SK-N-SH (cell line): ENCODE measurements at regions not wholly inside any gene's neighbourhood (a gene's known extent, or its start where the extent isn't known, plus 50 kb on each side); places are given as distances from the start of the nearest gene placed in this dataset.

Experiments
- CTCF ChIA-PET: fragments of 300-600, 350-600 bp; formaldehyde crosslinking; extraction: SDS; loops from one replicate; lab custom pipeline; 2021; lab: Yijun Ruan, JAX
- POLR2A ChIA-PET: fragments of 350-600 bp; sonication (Branson Sonifier 250); formaldehyde crosslinking; extraction: SDS; loops from one replicate; lab custom pipeline; 2020; ENCODE audit warnings: antibody characterized with exemption, inconsistent platforms; lab: Yijun Ruan, JAX
- DNase-seq: peaks from one replicate; pipeline ENCODE4 v3.0.0; 2012
- H2AFZ ChIP-seq: fragments of 200-600 bp; sonication (generic); 2 replicates; pipeline ENCODE4 v1.8.1; 2016; ENCODE audit warnings: antibody characterized with exemption, mild to moderate bottlenecking, low read depth
- H3F3A ChIP-seq: fragments of 200-600 bp; sonication (generic); replicated peaks from 2 replicates; pipeline ENCODE3; 2016; ENCODE audit warnings: antibody characterized with exemption, mild to moderate bottlenecking; ENCODE audit not compliant: insufficient read depth
- H3K27ac ChIP-seq, 2 experiments: fragments of 200-500 bp in 1 of 2; fragments of 200-600 bp in 1 of 2; sonication (Bioruptor generic) in 1 of 2; sonication (generic), shearing (Covaris generic) in 1 of 2; 2 replicates each; pipeline versions ENCODE4 v1.5.1 to v1.6.1; 2014 to 2016; ENCODE audit warnings: low read depth in 2 of 2, inconsistent platforms in 1 of 2, low read length in 1 of 2, mild to moderate bottlenecking in 1 of 2, mixed read lengths in 1 of 2
- H3K27me3 ChIP-seq: fragments of 200-600 bp; sonication (generic), shearing (Covaris generic); 2 replicates; pipeline ENCODE4 v1.6.1; 2016; ENCODE audit warnings: mixed run types; ENCODE audit not compliant: insufficient read depth
- H3K36me3 ChIP-seq, 2 experiments: fragments of 200-500 bp in 1 of 2; fragments of 200-600 bp in 1 of 2; sonication (Bioruptor generic) in 1 of 2; sonication (generic) in 1 of 2; replicated peaks in 1 of 2; 2 replicates each; pipeline versions ENCODE3 to v1.5.1; 2014 to 2016; ENCODE audit warnings: low read length in 1 of 2, mild to moderate bottlenecking in 1 of 2; ENCODE audit not compliant: insufficient read depth in 2 of 2, control insufficient read depth in 1 of 2
- H3K4me1 ChIP-seq, 2 experiments: fragments of 200-500 bp in 1 of 2; fragments of 200-600 bp in 1 of 2; sonication (Bioruptor generic) in 1 of 2; sonication (generic), shearing (Covaris generic) in 1 of 2; 2 replicates each; pipeline versions ENCODE4 v1.5.1 to v1.6.1; 2014 to 2016; ENCODE audit warnings: low read depth in 1 of 2, low read length in 1 of 2, mixed run types in 1 of 2; ENCODE audit not compliant: insufficient read depth in 2 of 2, control insufficient read depth in 1 of 2
- H3K4me2 ChIP-seq: fragments of 200-600 bp; sonication (generic), shearing (Covaris generic); 2 replicates; pipeline ENCODE4 v1.6.1; 2017; ENCODE audit warnings: mixed run types
- H3K4me3 ChIP-seq, 2 experiments: fragments of 200-500 bp in 1 of 2; fragments of 200-600 bp in 1 of 2; sonication (Bioruptor generic) in 1 of 2; sonication (generic), shearing (Covaris generic) in 1 of 2; 2 replicates each; pipeline versions ENCODE4 v1.5.1 to v1.8.1; 2014 to 2016; ENCODE audit warnings: low read depth in 2 of 2, inconsistent platforms in 1 of 2, low read length in 1 of 2, mild to moderate bottlenecking in 1 of 2, mixed read lengths in 1 of 2, moderate library complexity in 1 of 2
- H3K79me2 ChIP-seq: fragments of 200-600 bp; sonication (generic); 2 replicates; pipeline ENCODE4 v1.8.1; 2017; ENCODE audit warnings: mild to moderate bottlenecking; ENCODE audit not compliant: insufficient read depth
- H3K9ac ChIP-seq: fragments of 200-600 bp; sonication (generic); 2 replicates; pipeline ENCODE4 v1.6.1; 2017; ENCODE audit warnings: mixed run types
- H3K9me2 ChIP-seq: fragments of 200-600 bp; sonication (generic); 2 replicates; pipeline ENCODE4 v1.6.1; 2017; ENCODE audit warnings: mixed run types
- H3K9me3 ChIP-seq: fragments of 200-600 bp; sonication (generic); 2 replicates; pipeline ENCODE4 v1.6.1; 2017; ENCODE audit warnings: mixed run types, mild to moderate bottlenecking, moderate library complexity
- H4K20me1 ChIP-seq: fragments of 200-600 bp; sonication (generic); 2 replicates; pipeline ENCODE4 v1.6.1; 2017; ENCODE audit warnings: mild to moderate bottlenecking, mixed run types; ENCODE audit not compliant: insufficient read depth
- FOXM1 ChIP-seq: IDR thresholded peaks from 2 replicates; pipeline ENCODE4 v1.4.0; 2012; ENCODE audit warnings: low read depth, mild to moderate bottlenecking
- JUND ChIP-seq: IDR thresholded peaks from 2 replicates; pipeline ENCODE4 v1.4.0; 2012
- MXI1 ChIP-seq: IDR thresholded peaks from 2 replicates; pipeline ENCODE4 v1.6.1; 2012; ENCODE audit warnings: mild to moderate bottlenecking, low read depth, low read length, improper control_type of control experiment
- NFIC ChIP-seq: IDR thresholded peaks from 2 replicates; pipeline ENCODE4 v1.4.0; 2012; ENCODE audit warnings: borderline replicate concordance
- RAD21 ChIP-seq: IDR thresholded peaks from 2 replicates; pipeline ENCODE4 v1.6.1; 2012; ENCODE audit warnings: mild to moderate bottlenecking, low read length
- SMC3 ChIP-seq: IDR thresholded peaks from 2 replicates; pipeline ENCODE4 v1.6.1; 2012; ENCODE audit warnings: low read depth, low read length, improper control_type of control experiment
- TCF12 ChIP-seq: IDR thresholded peaks from 2 replicates; pipeline ENCODE4 v1.4.0; 2012
- WGBS: methylation state at CpG from one replicate; pipeline ENCODE4 v1.1.6; 2017; ENCODE audit warnings: low lambda C conversion rate; 5-methylcytosine and 5-hydroxymethylcytosine counted together
- TF ChIP-seq, protein P1 (sequence below): IDR thresholded peaks from 2 replicates; pipeline ENCODE4 v1.6.1; 2012; ENCODE audit warnings: mild to moderate bottlenecking, low read depth, low read length, moderate library complexity
- TF ChIP-seq, protein P2 (sequence below): fragments of 200-600 bp; sonication (generic); IDR thresholded peaks from 2 replicates; pipeline ENCODE4 v1.6.1; 2017; ENCODE audit warnings: antibody characterized with exemption, mild to moderate bottlenecking, moderate library complexity
- TF ChIP-seq, protein P3 (sequence below): IDR thresholded peaks from 2 replicates; pipeline ENCODE4 v1.4.0; 2012; ENCODE audit warnings: low read depth

DNA sequence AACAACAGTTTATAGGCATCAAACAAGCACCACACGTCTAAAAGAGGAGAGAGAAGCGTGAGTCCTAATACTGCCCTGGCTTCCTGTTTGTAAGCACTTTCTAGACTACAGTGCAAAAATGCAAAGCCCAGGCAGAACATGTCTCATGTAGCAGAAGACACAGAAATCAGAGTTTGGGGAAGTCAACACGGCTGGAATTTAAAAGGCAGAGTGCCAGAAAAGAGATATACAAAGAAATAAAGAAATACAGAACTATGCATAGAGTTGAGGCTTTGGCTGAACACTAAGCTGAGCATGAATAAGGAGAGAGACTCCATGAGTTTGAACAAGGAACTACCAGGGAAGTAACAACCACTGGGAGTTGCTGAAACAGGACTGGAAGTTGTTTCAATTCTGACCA lies 566.6 kb upstream of the NR5A2 start (continued):
- TF ChIP-seq, protein P1, sequence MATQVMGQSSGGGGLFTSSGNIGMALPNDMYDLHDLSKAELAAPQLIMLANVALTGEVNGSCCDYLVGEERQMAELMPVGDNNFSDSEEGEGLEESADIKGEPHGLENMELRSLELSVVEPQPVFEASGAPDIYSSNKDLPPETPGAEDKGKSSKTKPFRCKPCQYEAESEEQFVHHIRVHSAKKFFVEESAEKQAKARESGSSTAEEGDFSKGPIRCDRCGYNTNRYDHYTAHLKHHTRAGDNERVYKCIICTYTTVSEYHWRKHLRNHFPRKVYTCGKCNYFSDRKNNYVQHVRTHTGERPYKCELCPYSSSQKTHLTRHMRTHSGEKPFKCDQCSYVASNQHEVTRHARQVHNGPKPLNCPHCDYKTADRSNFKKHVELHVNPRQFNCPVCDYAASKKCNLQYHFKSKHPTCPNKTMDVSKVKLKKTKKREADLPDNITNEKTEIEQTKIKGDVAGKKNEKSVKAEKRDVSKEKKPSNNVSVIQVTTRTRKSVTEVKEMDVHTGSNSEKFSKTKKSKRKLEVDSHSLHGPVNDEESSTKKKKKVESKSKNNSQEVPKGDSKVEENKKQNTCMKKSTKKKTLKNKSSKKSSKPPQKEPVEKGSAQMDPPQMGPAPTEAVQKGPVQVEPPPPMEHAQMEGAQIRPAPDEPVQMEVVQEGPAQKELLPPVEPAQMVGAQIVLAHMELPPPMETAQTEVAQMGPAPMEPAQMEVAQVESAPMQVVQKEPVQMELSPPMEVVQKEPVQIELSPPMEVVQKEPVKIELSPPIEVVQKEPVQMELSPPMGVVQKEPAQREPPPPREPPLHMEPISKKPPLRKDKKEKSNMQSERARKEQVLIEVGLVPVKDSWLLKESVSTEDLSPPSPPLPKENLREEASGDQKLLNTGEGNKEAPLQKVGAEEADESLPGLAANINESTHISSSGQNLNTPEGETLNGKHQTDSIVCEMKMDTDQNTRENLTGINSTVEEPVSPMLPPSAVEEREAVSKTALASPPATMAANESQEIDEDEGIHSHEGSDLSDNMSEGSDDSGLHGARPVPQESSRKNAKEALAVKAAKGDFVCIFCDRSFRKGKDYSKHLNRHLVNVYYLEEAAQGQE: no peak
- no peak for TF ChIP-seq NFIC

DNA sequence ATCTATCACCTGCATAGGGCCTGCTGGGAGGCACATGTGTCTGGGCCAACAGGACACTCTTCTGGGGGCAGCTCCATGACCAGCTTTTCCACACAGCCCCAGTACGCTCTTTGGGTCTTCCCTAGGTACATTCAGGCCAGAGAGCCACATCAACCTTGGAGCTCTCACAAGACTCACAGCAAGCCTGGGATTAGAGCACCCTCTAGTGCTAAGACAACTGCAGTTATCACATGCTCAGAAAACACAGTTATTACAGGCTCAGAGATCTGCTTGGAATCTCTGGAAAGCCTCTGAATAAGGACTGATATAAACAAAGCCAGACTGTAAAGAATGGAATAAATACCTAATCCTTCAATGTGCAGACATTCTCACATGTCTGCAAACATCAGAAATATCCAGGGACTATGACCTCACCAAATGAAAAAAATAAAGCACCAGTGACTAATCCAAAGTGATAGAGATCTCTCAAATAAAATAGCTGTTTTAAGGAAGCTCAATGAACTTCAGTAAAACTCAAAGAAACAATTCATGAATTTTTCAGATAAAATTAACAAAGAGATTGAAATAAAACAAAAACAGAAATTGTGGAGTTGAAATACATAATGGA lies 563.9 kb upstream of the NR5A2 start:
- peaks cover 6% of the 10 kb centered on the region for H3F3A ChIP-seq
- H3K4me3 ChIP-seq: no peak overlapping the region
- H3K4me1 ChIP-seq: no peaks in the 10 kb centered on the region; a peak in 1 of 4 replicates
- H3K27me3 ChIP-seq: no peaks in the 10 kb centered on the region
- no peaks in the 10 kb centered on the region for H4K20me1 ChIP-seq
- ChIA-PET POLR2A (no interaction called here), CTCF (interaction anchor here (0.6 to 1.4 kb wide), 10 partner anchors 8 to 1813 kb away, joined by 3 to 6 read pairs (median 3); no protein-coding TSS in a partner anchor)
- 100% methylated on average over 1 of the region's 1 CpG for WGBS
- no peak overlapping the region for H3K9ac ChIP-seq
- peaks cover 0 to 3% of the 10 kb centered on the region in 2 experiments for H3K36me3 ChIP-seq
- H3K4me2 ChIP-seq: no peak overlapping the region
- DNase-seq: peak; percentile 1
- H3K9me3 ChIP-seq: no peaks in the 10 kb centered on the region
- TF ChIP-seq, protein P2, sequence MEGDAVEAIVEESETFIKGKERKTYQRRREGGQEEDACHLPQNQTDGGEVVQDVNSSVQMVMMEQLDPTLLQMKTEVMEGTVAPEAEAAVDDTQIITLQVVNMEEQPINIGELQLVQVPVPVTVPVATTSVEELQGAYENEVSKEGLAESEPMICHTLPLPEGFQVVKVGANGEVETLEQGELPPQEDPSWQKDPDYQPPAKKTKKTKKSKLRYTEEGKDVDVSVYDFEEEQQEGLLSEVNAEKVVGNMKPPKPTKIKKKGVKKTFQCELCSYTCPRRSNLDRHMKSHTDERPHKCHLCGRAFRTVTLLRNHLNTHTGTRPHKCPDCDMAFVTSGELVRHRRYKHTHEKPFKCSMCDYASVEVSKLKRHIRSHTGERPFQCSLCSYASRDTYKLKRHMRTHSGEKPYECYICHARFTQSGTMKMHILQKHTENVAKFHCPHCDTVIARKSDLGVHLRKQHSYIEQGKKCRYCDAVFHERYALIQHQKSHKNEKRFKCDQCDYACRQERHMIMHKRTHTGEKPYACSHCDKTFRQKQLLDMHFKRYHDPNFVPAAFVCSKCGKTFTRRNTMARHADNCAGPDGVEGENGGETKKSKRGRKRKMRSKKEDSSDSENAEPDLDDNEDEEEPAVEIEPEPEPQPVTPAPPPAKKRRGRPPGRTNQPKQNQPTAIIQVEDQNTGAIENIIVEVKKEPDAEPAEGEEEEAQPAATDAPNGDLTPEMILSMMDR: peak; percentile 57
- TF ChIP-seq RAD21: peak; percentile 65
- peak; percentile 15; the same call in 1 of the 2 replicates for TF ChIP-seq JUND
- peak; percentile 49; the same call in 1 of the 2 replicates for TF ChIP-seq SMC3
- TF ChIP-seq MXI1: no peak
- TF ChIP-seq, all 33 proteins: peak for 4
- Histone ChIP-seq H2AFZ (no peak overlapping the region), H3K27ac (no peak overlapping the region), H3K79me2 (no peaks in the 10 kb centered on the region), H3K9me2 (no peaks in the 10 kb centered on the region)

DNA sequence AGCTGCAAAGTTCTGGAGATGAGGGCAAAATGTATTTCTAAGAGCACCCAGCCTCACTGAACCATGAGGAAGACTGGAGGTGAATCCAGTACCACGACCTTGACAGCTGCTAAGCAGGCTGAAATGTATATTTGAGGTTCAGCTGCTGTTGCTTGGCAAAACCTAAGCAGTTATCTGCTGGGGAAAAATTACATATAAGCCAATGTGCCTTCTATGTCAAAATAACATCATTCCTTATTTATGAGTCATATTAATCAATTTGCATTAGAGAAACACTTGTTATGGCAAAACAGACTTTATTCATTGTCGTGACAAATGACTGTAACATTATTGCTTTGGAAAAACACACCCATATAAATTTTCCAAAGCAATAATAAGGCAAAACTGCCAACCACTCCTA lies 560.5 kb upstream of the NR5A2 start:
- 0 out of 2 replicates have a peak, but pooled peaks cover 2% of the 10 kb centered on the region for H3K9me3 ChIP-seq
- peaks cover 0 to 3% of the 10 kb centered on the region in 2 experiments for H3K36me3 ChIP-seq
- 39% methylated on average over 2 of the region's 2 CpGs for WGBS
- no peak overlapping the region for H3K4me3 ChIP-seq
- H3K4me1 ChIP-seq: no peaks in the 10 kb centered on the region; a peak in 2 of 4 replicates
- no peak for DNase-seq
- no peaks in the 10 kb centered on the region for H3K9me2 ChIP-seq
- H3K79me2 ChIP-seq: no peaks in the 10 kb centered on the region
- TF ChIP-seq, protein P3, sequence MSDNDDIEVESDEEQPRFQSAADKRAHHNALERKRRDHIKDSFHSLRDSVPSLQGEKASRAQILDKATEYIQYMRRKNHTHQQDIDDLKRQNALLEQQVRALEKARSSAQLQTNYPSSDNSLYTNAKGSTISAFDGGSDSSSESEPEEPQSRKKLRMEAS: no peak
- peak; percentile 14; the same call in 1 of the 2 replicates for TF ChIP-seq TCF12
- no peak for TF ChIP-seq FOXM1
- H3K9ac ChIP-seq: no peak overlapping the region
- H3F3A ChIP-seq: peaks cover 6% of the 10 kb centered on the region
- H3K4me2 ChIP-seq: no peak overlapping the region
- H3K27me3 ChIP-seq: no peaks in the 10 kb centered on the region
- ChIA-PET CTCF (no interaction called here), POLR2A (no interaction called here)
- no peak overlapping the region for H3K27ac ChIP-seq
- no peak overlapping the region for H2AFZ ChIP-seq
- H4K20me1 ChIP-seq: no peaks in the 10 kb centered on the region
